ENCODE measurements at regions not wholly inside any gene's neighbourhood (a gene's known extent, or its start where the extent isn't known, plus 50 kb on each side); places are given as distances from the start of the nearest gene placed in this dataset.
A peak's percentile ranks its signal among the peaks of the same experiment; 100 is the strongest.

- peaks cover 5% of the 10 kb centered on the region for H3K4me1 ChIP-seq (ENCODE audit: control insufficient read depth, insufficient read depth, low read length)
- H3K27ac ChIP-seq (ENCODE audit: insufficient read depth, low read depth, low read length, poor library complexity, severe bottlenecking), result no peak overlapping the region
- H3K9me3 ChIP-seq (ENCODE audit: control insufficient read depth, low read length), result no peaks in the 10 kb centered on the region
- 69 to 77% methylated on average over 2 to 3 of the region's 3 CpGs for WGBS, 2 experiments
- H3K27me3 ChIP-seq (ENCODE audit: control insufficient read depth, insufficient read depth, low read length, poor library complexity, severe bottlenecking), result no peaks in the 10 kb centered on the region
- H3K4me3 ChIP-seq (ENCODE audit: insufficient read depth, low read depth, low read length), result no peak overlapping the region
- no peaks in the 10 kb centered on the region for H3K36me3 ChIP-seq (ENCODE audit: control insufficient read depth, insufficient read depth, low read length)
These were observed 91.1 kb downstream of the ENC1 start for GRCh38 chr5:74549384-74549783.

DNA sequence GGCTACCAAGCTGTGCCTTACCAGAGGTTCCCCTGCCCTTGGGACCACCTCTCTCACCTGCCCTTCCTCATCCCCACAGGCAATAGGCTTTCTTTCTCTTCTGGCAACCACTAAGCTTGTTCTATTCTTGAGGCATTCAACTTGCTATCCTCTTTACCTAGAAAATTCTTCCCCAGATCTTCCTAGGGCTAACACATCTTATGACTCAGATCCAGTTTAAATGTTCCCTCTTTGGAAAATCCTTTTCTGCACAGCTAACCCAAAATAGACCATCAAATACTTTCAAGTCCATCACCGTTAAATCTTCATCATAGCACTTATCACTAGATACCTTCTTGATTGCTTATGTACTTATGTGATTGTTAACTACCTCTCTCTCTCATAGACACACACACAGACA is 93.7 kb downstream of the ENC1 start:
- Histone ChIP-seq H3K36me3 (ENCODE audit: control insufficient read depth, insufficient read depth, low read length) (no peaks in the 10 kb centered on the region), H3K27me3 (ENCODE audit: control insufficient read depth, insufficient read depth, low read length, poor library complexity, severe bottlenecking) (no peaks in the 10 kb centered on the region), H3K4me3 (ENCODE audit: insufficient read depth, low read depth, low read length) (no peak overlapping the region), H3K9me3 (ENCODE audit: control insufficient read depth, low read length) (no peaks in the 10 kb centered on the region), H3K27ac (ENCODE audit: insufficient read depth, low read depth, low read length, poor library complexity, severe bottlenecking) (no peak overlapping the region), H3K4me1 (ENCODE audit: control insufficient read depth, insufficient read depth, low read length) (peaks cover 15% of the 10 kb centered on the region)
- WGBS, 2 experiments, result 90% methylated on average over 1 of the region's 1 CpG; no CpG with 5 or more reads in 1 of the 2 experiments

GRCh38 chr5:74544811-74545210 is 95.7 kb downstream of the ENC1 start:
- 46 to 75% methylated on average over 2 of the region's 2 CpGs for WGBS, 2 experiments
- peaks cover 15% of the 10 kb centered on the region for H3K4me1 ChIP-seq (ENCODE audit: control insufficient read depth, insufficient read depth, low read length)
- no peak overlapping the region for H3K4me3 ChIP-seq (ENCODE audit: insufficient read depth, low read depth, low read length)
- no peaks in the 10 kb centered on the region for H3K27me3 ChIP-seq (ENCODE audit: control insufficient read depth, insufficient read depth, low read length, poor library complexity, severe bottlenecking)
- no peaks in the 10 kb centered on the region for H3K36me3 ChIP-seq (ENCODE audit: control insufficient read depth, insufficient read depth, low read length)
- H3K9me3 ChIP-seq (ENCODE audit: control insufficient read depth, low read length), result no peaks in the 10 kb centered on the region
- no peak overlapping the region for H3K27ac ChIP-seq (ENCODE audit: insufficient read depth, low read depth, low read length, poor library complexity, severe bottlenecking)

DNA sequence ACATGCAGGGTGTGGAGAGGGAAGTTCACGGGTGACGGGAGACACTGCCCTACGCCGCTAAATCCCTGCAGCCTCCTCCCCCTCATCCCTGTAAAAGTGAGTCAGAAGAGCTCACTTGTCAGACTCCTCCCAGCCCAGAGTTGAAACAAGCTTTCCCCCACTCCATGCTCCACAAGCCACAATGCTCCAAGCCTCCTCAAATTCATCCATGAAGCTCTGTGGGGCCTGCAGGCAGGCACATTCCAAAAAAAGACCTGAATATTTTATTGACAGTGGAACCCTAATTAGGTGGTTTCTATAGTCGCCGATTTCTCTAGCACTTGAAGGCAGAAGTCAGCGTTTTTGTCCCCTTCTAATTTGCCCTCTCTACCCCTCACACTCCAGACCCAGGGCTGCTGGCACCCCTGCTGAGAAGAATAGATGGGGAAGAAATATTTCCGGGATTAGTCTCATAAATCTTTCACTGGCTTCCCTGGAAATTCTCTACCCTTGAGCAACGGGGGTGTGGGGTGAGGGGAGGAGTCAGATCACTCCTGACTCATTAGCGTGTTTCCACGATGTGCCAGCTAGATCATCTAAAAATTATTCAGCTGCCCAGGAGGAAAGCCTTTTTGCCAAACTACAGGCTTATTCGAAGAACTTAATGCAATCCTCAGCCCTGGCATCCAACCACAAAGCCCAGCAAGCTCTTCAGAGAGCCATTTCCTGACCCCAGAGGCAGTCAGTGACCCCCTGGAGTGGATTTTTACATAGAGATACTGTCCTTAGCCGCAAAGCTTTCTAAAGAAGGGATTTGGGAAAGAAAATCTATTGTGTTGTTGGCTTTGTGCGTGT is 97.1 kb downstream of the ENC1 start:
- Histone ChIP-seq H3K27me3 (ENCODE audit: control insufficient read depth, insufficient read depth, low read length, poor library complexity, severe bottlenecking) (no peaks in the 10 kb centered on the region), H3K36me3 (ENCODE audit: control insufficient read depth, insufficient read depth, low read length) (no peaks in the 10 kb centered on the region), H3K4me1 (ENCODE audit: control insufficient read depth, insufficient read depth, low read length) (peaks cover 15% of the 10 kb centered on the region), H3K9me3 (ENCODE audit: control insufficient read depth, low read length) (no peaks in the 10 kb centered on the region), H3K27ac (ENCODE audit: insufficient read depth, low read depth, low read length, poor library complexity, severe bottlenecking) (peak overlapping the region; percentile 64), H3K4me3 (ENCODE audit: insufficient read depth, low read depth, low read length) (no peak overlapping the region)
- 3 to 7% methylated on average over 14 of the region's 14 CpGs for WGBS, 2 experiments

DNA sequence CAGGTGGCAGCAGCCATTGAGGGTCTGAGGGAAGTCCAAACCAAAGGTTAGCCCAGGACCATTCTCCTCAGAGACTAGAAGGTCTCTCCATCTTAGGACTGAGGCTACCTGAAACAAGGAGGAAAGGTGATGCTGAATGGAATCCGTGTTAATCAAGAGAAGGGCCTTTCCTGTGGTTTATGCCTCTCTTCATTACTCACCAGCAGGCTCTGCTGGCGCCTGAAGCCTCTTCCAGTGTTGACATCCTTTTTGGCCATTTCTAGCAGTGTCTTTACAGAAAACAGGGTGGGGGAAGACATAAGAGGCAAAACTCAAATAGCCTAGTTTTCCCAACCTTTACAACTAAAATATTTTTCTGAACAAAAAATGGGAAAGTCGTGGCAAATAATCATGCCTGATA is 98.0 kb downstream of the ENC1 start:
- H3K27me3 ChIP-seq (ENCODE audit: control insufficient read depth, insufficient read depth, low read length, poor library complexity, severe bottlenecking), result no peaks in the 10 kb centered on the region
- no peak overlapping the region for H3K4me3 ChIP-seq (ENCODE audit: insufficient read depth, low read depth, low read length)
- WGBS, 2 experiments, result 75 to 83% methylated on average over 3 of the region's 3 CpGs
- no peaks in the 10 kb centered on the region for H3K9me3 ChIP-seq (ENCODE audit: control insufficient read depth, low read length)
- H3K36me3 ChIP-seq (ENCODE audit: control insufficient read depth, insufficient read depth, low read length), result no peaks in the 10 kb centered on the region
- H3K27ac ChIP-seq (ENCODE audit: insufficient read depth, low read depth, low read length, poor library complexity, severe bottlenecking), result no peak overlapping the region
- peaks cover 15% of the 10 kb centered on the region for H3K4me1 ChIP-seq (ENCODE audit: control insufficient read depth, insufficient read depth, low read length)

- Histone ChIP-seq H3K36me3 (ENCODE audit: control insufficient read depth, insufficient read depth, low read length) (no peaks in the 10 kb centered on the region), H3K4me3 (ENCODE audit: insufficient read depth, low read depth, low read length) (no peak overlapping the region), H3K27ac (ENCODE audit: insufficient read depth, low read depth, low read length, poor library complexity, severe bottlenecking) (no peak overlapping the region), H3K9me3 (ENCODE audit: control insufficient read depth, low read length) (no peaks in the 10 kb centered on the region), H3K4me1 (ENCODE audit: control insufficient read depth, insufficient read depth, low read length) (peaks cover 15% of the 10 kb centered on the region), H3K27me3 (ENCODE audit: control insufficient read depth, insufficient read depth, low read length, poor library complexity, severe bottlenecking) (no peaks in the 10 kb centered on the region)
- WGBS, 2 experiments, result 94 to 100% methylated on average over 1 of the region's 1 CpG
These were observed 99.1 kb downstream of the ENC1 start for GRCh38 chr5:74541381-74541781.

DNA sequence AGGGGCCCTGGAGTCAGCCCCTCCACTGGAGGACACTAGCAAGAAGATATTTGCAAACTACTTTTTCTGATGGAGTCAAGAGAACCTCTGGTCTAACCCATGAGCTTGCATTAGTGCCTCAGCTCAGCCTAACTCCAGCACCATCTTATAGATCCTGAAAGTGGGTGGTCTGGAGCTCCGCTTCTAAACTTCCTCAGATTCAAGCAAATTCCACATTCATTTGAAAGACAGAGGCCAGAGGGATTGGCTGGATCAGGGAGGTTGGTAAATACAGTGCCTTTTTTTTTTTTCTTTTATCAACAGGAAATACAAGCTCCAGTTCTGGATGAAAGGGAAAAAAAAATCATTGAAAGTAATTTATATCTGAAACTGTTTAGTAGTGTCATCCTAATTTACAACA is 99.9 kb downstream of the ENC1 start:
- Histone ChIP-seq H3K9me3 (ENCODE audit: control insufficient read depth, low read length) (no peaks in the 10 kb centered on the region), H3K27me3 (ENCODE audit: control insufficient read depth, insufficient read depth, low read length, poor library complexity, severe bottlenecking) (no peaks in the 10 kb centered on the region), H3K4me1 (ENCODE audit: control insufficient read depth, insufficient read depth, low read length) (peaks cover 15% of the 10 kb centered on the region), H3K4me3 (ENCODE audit: insufficient read depth, low read depth, low read length) (no peak overlapping the region), H3K36me3 (ENCODE audit: control insufficient read depth, insufficient read depth, low read length) (no peaks in the 10 kb centered on the region), H3K27ac (ENCODE audit: insufficient read depth, low read depth, low read length, poor library complexity, severe bottlenecking) (no peak overlapping the region)
- 17 to 60% methylated on average over 1 of the region's 1 CpG for whole genome bisulfite sequencing, 2 experiments

DNA sequence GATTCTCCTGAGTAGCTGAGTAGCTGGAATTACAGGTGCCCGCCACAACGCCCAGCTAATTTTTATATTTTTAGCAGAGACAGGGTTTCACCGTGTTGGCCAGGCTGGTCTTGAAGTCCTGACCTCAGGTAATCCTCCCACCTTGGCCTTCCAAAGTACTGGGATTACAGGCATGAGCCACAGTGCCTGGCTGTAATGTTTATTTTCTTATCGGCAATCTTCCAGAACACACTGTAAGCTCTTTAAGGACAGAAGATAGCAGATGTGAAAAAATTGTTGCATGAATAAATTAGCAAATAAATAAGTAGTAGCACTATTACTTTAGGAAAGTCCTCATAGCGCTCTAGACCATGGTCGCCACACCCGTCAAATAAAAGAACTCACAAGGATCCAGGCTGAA is 100.5 kb downstream of the ENC1 start:
- H3K9me3 ChIP-seq (ENCODE audit: control insufficient read depth, low read length), result no peaks in the 10 kb centered on the region
- no peaks in the 10 kb centered on the region for H3K27me3 ChIP-seq (ENCODE audit: control insufficient read depth, insufficient read depth, low read length, poor library complexity, severe bottlenecking)
- no peak overlapping the region for H3K27ac ChIP-seq (ENCODE audit: insufficient read depth, low read depth, low read length, poor library complexity, severe bottlenecking)
- H3K4me3 ChIP-seq (ENCODE audit: insufficient read depth, low read depth, low read length), result no peak overlapping the region
- peaks cover 15% of the 10 kb centered on the region for H3K4me1 ChIP-seq (ENCODE audit: control insufficient read depth, insufficient read depth, low read length)
- 75 to 84% methylated on average over 7 of the region's 7 CpGs for WGBS, 2 experiments
- H3K36me3 ChIP-seq (ENCODE audit: control insufficient read depth, insufficient read depth, low read length), result no peaks in the 10 kb centered on the region

- H3K9me3 ChIP-seq (ENCODE audit: control insufficient read depth, low read length), result peaks cover 7% of the 10 kb centered on the region
- peaks cover 6% of the 10 kb centered on the region for H3K4me1 ChIP-seq (ENCODE audit: control insufficient read depth, insufficient read depth, low read length)
- H3K27ac ChIP-seq (ENCODE audit: insufficient read depth, low read depth, low read length, poor library complexity, severe bottlenecking), result no peak overlapping the region
- no peaks in the 10 kb centered on the region for H3K36me3 ChIP-seq (ENCODE audit: control insufficient read depth, insufficient read depth, low read length)
- no peaks in the 10 kb centered on the region for H3K27me3 ChIP-seq (ENCODE audit: control insufficient read depth, insufficient read depth, low read length, poor library complexity, severe bottlenecking)
- no peak overlapping the region for H3K4me3 ChIP-seq (ENCODE audit: insufficient read depth, low read depth, low read length)
- 77 to 80% methylated on average over 3 of the region's 3 CpGs for WGBS, 2 experiments
These were observed 102.3 kb downstream of the ENC1 start for GRCh38 chr5:74538206-74538661.

GRCh38 chr5:74536658-74537057 is 103.9 kb downstream of the ENC1 start:
- Histone ChIP-seq H3K36me3 (ENCODE audit: control insufficient read depth, insufficient read depth, low read length) (no peaks in the 10 kb centered on the region), H3K27ac (ENCODE audit: insufficient read depth, low read depth, low read length, poor library complexity, severe bottlenecking) (no peak overlapping the region)
- 62 to 74% methylated on average over 1 of the region's 1 CpG for WGBS, 2 experiments

More at GRCh38 chr5:74536658-74537057, 103.9 kb downstream of the ENC1 start:
- H3K4me1 ChIP-seq (ENCODE audit: control insufficient read depth, insufficient read depth, low read length), result no peaks in the 10 kb centered on the region
- H3K27me3 ChIP-seq (ENCODE audit: control insufficient read depth, insufficient read depth, low read length, poor library complexity, severe bottlenecking), result no peaks in the 10 kb centered on the region
- no peak overlapping the region for H3K4me3 ChIP-seq (ENCODE audit: insufficient read depth, low read depth, low read length)
- peaks cover 7% of the 10 kb centered on the region for H3K9me3 ChIP-seq (ENCODE audit: control insufficient read depth, low read length)

Measured in ectodermal cell (in vitro differentiated cells).